ENCODE measurements at regions not wholly inside any gene's neighbourhood (a gene's known extent, or its start where the extent isn't known, plus 50 kb on each side); places are given as distances from the start of the nearest gene placed in this dataset.
A peak's percentile ranks its signal among the peaks of the same experiment; 100 is the strongest.

DNA sequence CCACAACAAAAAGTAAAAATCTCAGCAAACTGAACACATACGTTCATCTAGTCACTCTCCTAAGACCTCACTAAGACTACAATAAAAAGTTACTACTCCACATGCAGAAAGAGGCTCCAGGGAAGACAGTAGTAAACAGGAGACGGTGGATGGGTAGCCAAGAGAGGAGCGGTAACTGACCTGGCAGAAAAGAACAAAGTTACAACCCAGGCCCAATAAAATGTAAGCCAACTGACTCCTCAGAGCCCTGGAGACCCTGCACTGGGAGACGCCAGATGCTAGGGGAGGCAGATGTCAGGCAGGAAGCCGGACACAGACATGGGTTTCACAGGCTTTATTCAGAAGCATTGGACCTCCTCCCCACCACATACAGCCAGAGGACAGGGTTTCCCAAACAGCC lies 181.1 kb upstream of the NFE2L3 start:
- DNase-seq = no peak

GRCh38 chr7:25976630-25977029 lies 175.4 kb upstream of the NFE2L3 start:
- no peak for DNase-seq

DNA sequence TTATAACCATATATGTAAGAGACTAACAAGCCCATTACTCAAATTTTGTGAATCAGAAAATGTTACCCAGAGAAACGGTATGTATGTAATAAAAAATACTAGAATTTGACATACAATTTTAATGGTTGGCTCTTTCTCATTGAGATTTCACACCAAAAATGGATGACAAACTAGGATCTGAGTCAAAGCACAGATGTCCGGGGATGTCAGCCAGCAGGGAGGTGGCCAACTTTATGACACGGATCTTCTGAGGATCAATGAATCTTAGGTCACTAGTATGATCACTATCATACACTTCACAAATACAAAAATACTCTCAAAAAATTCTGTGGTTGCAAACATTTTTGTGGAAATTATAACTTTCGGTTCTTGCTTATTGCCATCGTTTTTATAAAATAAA lies 173.5 kb upstream of the NFE2L3 start:
- DNase-seq = no peak

DNA sequence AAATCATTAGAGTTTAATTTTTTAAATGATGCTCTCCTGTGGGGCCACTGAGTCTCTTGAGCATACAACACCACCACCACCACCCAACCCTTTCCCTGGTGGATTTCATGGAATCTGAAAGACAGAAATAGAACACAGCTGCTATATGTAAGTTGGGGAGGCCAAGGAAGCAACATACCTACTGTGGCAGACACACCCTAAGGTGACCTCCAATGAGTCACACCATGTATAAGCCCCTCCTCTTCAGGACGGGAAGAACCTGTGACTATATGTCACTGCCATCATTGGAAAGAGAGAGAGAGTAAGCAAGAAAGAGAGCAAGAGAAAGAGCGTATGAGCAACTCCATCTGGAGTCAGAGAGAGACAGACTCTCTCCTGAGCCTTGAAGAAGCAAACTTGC lies 172.4 kb upstream of the NFE2L3 start:
- DNase-seq = no peak

GRCh38 chr7:25982684-25983083 lies 169.3 kb upstream of the NFE2L3 start:
- DNase-seq = no peak

- DNase-seq = no peak
Measured at GRCh38 chr7:25985196-25985595, 166.8 kb upstream of the NFE2L3 start.

GRCh38 chr7:25988640-25989039 lies 163.4 kb upstream of the NFE2L3 start:
- no peak for DNase-seq

GRCh38 chr7:25989140-25989705 lies 162.8 kb upstream of the NFE2L3 start:
- DNase-seq = no peak

- DNase-seq = no peak
Measured at GRCh38 chr7:25994433-25994994, 157.5 kb upstream of the NFE2L3 start.

- DNase-seq = no peak
Measured at GRCh38 chr7:25995216-25995615, 156.8 kb upstream of the NFE2L3 start.

DNA sequence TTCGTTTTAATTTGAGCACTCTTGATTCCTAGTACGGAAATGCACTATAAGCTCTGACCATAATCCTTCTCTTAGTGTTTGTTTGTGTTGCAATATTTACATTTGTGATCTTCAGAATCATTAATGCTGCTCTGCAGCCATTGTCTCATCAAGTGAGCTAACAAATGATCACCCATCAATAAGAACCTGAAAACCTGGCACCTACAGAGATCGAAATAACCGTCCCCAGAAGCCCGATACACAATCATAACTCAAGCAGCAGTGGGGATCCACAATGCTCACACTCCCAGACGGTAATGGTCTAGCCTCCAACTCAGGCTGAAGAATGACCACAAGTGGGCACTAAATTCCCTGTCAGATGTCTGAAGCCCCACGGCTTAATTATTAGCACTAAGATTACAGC lies 156.0 kb upstream of the NFE2L3 start:
- no peak for DNase-seq

GRCh38 chr7:25998499-25998898 lies 153.5 kb upstream of the NFE2L3 start:
- DNase-seq = no peak

- DNase-seq = no peak
Measured at GRCh38 chr7:26000841-26001240, 151.2 kb upstream of the NFE2L3 start.

GRCh38 chr7:26001662-26002244 lies 150.2 kb upstream of the NFE2L3 start:
- no peak for DNase-seq

GRCh38 chr7:26005683-26006410 lies 146.2 kb upstream of the NFE2L3 start:
- DNase-seq = no peak

GRCh38 chr7:26006426-26006825 lies 145.6 kb upstream of the NFE2L3 start:
- no peak for DNase-seq

GRCh38 chr7:26007510-26007909 lies 144.5 kb upstream of the NFE2L3 start:
- no peak for DNase-seq

DNA sequence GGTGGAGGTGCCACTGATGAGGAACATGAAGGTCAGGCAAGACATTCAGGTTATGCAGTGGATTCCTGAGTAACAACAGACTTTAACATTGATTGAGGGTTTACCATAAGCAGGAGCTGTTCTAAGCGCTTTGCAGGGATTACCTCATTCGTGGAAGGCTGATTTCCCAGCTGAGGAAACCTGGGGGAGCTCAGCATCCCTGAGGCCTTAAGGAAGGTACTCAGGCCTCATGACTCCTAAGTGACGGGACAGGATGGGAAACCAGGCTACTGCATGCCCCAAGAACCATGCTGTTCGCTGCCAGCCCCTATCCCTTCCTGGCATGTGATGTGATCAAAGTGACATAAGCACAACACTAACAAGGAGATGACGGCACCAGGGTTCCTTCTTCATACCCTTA lies 143.6 kb upstream of the NFE2L3 start:
- no peak for DNase-seq

DNA sequence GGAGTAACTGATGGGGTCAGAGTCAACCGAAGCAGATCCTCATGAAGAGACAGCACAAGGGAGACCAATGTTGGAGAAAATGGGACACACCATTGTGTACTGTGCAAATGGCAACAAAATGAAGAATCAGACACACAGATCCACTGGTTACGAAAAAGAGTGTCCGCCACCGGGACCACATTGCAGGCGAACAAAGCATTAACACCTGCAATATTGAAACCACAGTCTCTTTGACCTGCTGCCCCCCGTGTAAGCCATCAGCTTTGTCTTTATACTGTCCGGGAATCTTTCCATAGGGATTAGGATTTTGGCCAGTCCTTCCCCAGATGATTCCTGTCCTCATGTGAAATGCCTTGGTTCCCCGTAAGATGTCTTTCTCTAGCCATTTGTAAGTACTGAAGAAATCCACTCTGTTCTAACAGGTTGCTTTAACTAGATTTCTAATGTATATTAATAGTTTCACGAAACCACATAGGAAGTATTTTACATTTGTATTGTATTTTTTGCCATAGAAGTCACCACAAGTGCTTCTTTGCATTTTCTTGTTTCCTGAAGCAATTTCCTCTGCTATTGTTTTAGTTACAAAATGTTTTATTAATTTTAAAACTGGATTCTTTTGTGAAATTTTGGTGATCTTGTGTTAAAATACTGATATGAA lies 140.8 kb upstream of the NFE2L3 start:
- DNase-seq = no peak

GRCh38 chr7:26013551-26014083 lies 138.4 kb upstream of the NFE2L3 start:
- peak; percentile 22 for DNase-seq

DNA sequence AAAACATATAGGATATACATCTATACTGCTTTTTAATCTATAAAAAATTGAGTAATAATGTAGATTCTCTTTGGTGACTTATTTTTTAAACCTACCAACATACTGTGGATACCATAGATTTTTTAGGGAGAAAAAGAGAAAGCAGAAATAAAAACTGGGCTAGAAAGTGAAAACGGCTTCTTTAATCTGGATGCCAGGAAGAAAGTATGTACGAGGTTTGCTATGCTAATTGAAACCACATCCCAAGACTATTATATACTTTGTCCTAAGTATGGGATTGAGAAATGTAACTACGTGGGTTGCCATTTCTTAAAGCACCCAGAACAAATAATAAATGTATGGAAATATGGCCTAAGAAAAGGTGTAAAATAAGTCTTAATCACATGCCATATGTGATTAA lies 129.0 kb upstream of the NFE2L3 start:
- no peak for DNase-seq

- no peak for DNase-seq
Measured at GRCh38 chr7:26029911-26030310, 122.1 kb upstream of the NFE2L3 start.

GRCh38 chr7:26034391-26034790 lies 117.6 kb upstream of the NFE2L3 start:
- DNase-seq = no peak

GRCh38 chr7:26035552-26035951 lies 116.4 kb upstream of the NFE2L3 start:
- no peak for DNase-seq

Data from NCI-H2171 treated with DMSO at 0.1 percent for 48 hours (cell line).